ENCODE measurements at regions not wholly inside any gene's neighbourhood (a gene's known extent, or its start where the extent isn't known, plus 50 kb on each side); places are given as distances from the start of the nearest gene placed in this dataset.
"Not testable (repeated sequence)": the region's sequence is repeated elsewhere in the genome, so short reads cannot be mapped to it uniquely, and the experiment has no call there.

DNA sequence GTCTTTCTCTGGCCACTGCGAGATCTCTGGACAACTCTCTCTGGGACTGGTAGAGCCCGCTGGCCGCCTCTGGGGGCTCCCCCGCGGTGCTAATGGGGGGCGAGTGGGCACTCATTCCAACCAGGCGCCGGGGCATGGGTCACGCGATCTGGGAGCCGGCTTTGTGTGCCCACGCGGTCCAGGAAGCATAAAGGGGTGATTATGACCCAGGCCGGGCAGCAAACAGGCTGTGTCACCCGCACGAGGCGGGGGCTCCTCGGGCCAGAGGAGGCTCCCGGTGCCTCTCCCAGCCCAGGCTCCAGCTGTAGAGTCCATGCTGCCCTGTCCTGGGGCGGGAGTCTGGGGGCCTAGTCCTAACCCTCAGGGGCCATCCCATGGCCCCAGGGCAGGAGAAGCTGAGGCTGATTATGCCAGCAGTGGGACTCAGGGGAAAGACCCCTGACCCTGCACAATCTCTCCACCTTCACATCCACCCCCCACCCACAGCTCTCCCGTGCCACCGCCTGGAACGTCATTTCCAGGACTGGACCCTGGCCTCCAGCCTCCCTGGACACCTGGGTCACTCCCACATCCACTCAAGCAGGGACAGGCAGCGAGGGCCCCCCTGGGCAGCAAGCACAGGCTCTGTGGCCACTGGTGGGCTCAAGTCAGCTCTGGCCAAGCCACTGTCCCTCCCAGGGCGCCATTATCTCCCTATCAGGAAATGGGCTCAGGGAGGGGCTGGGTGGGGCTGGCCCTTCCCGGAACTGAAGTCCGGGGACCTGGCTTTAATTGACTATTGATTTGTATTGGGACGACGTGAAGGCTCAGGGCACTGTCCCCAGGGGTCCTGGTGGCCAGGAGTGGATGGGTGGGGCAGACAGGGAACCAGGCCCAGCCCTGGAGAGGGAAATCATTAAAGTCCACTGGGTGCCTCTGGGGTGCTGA lies 50.0 kb downstream of the PTPRS start:
- peak in 54 of 58 donors; percentile 3 to 89 (median 58) for DNase-seq

DNA sequence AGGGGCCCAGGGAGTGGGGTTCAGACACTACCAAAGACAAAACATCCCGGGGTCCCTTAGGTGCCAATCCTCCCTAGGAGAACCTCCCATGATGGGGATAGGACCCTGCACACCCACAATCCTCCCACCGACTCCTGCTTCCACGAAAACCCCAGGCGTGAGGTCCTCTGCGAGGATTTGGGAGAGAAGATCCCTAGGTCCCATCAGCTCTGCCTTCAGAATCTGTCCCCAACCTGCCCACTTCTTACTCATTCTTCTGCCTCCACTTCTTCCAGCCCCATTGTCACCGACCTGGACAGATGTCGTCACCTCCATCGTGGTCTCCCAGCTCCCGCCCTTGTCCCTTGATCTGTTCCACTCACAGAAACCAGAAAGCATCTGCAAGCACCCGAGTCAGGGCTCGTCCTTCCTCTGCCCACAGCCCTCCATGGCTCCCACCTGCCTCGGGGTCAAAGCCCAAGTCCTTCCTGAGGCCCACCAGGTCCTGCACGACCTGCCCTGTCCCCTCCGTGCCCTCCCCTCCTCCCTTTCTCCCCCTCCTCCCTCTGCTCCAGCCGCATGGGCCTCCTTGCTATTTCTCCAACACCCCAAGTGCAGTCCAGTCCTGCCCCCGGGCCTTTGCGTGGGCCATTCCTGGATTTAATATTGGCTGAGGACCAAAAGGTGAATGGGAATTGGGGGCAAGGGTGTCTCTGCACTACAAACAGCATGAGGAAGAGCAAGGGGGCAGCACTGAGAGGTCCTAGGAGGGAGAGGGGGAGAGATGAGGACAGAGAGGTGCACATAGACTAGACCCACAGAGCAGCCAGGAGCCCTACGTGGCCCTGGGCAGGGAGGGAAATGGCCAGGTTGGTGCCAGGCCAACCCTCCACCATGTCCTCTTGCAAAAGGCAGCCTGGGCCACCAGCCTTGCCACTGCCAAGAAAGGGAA lies 51.3 kb downstream of the PTPRS start:
- no peak for DNase-seq

DNA sequence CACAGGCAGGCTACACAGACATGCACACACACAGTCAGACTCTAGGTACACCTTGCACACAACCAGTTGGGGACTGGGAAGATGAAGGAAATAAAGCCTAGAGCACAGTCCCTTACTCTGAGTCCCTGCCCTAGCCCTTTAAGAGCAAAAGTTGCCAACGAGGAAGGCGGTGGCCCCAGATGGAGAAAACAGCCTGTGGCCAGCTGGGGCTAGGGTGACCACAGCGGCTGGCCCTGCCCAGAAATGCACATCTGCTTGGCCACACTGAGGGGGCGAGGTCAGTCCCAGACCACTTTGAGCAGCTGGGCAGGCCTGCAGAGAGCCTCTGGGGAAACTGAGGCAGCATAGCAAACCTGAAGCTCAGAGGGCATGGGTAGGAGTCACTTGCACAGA lies 52.3 kb downstream of the PTPRS start:
- DNase-seq: peak in 4 of 58 donors; percentile 14 to 18 (median 15)

DNA sequence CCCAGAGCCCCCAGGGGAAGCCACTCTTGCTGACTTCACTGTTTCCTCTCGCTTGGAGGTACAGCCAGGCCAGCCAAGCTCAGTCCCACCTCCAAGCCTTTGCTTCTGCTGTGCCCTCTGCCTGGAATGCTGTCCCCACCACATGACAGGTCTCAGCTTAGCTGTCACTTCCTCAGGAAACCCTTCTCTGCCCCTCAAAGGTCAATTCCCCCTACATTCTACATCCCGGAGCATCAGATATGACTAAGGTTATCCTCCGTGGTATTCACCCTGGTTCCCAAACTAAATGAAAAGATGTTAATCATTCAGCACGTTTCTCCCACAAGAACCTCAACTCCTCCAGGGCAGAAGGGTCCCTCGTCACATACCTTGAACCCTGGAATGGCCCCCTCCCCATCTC lies 53.5 kb downstream of the PTPRS start:
- no peak for DNase-seq

DNA sequence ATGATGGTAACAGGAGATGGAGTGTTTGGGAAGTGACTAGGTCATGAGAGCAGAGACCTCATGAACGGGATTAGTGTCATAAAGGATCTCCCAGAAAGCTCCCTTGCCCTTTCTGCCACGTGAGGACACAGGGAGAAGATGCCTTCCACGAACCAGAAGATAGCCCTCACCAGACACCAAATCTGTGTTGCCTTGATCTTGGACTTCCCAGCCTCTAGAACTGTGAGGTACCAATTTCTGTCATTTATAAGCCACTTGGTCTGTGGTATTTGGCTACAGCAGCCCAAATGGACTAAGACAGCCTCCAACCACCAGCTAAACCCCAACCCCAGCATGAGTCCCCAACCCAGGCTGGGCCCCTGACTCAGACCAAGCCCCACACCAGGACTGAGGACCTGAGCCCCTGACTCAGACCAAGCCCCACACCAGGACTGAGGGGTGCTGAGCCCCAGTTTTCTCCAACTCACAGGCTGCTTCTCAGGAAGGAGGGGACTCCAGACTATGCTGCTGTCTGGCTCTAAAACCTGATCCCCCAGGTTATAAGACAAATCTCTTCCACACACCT lies 54.1 kb downstream of the PTPRS start:
- no peak for DNase-seq

DNA sequence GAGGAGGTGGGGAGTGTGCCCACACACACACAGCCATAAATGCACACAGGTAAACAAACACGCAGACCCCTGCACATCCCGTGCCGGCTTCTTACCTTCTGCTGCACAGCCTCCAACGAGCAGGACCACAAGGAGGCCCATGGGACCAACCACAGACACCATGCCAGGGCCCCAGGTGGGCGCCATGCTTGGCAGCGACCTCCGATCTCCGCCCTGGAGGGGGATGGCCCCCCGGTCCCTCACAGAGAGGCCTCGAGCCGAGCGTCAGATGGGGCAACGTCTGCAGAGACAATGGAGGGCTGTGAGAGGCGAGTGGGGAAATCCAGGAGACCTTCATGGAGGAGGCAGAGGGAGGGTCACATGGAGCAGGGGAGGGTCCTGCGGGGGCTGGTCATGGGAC lies 54.7 kb downstream of the PTPRS start:
- DNase-seq: no peak

DNA sequence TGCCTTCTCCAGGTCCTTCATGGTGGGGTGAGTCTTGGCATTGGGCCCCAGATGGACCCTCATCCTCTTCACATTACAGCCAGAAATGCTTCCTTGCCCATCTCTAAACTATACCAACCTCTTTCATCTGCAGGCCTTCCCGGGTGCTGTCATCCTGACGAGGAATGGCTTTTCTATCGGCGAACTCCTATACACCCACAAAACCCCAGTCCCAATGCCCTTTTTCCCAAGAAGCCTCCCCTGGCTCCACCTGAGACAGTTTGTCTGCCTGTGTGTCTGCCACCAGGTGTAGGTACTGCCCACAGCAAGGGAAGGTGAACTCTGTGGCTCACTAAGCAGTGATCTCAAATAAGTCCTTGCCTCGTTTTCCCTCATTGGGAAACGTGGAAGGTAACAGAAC lies 55.3 kb downstream of the PTPRS start:
- no peak for DNase-seq

DNA sequence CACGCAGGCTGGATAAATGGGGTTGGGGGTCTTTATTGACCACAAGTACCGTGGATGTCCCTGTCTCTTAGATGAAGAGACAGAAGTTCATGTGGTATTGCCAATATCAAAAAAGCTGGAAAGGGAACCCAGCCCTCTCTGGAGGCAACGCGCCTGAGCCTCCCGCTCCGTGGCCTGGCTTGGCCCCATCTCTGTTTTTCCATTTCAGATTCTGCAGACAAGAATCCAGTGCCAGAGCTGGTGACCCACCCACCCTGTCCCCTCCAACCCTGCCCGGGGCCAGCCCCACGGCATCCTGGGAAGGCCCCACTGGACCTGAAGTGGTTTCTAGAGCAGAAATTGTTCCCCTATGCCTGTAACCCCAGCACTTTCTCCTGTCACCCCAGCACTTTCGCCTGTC lies 57.7 kb downstream of the PTPRS start:
- no peak for DNase-seq

DNA sequence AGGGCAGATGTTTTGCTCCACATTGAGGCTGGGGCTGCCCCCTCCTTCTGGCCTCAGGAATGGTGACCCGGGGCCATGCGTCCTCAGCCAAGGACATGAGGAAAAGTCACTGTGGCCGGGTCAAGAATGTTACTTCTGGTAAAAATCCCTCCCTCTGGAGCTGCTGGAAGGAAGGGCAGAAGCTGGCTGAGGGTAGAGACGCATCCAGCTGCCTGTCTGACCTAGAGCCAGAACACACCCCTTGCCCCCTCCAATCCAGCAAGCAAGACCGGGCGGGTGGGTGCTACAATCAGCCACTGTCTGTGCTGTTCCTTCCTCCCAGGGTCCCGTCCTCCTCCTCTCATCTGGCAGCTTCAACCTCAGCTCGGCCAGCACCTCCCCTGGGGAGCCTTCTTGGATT lies 59.0 kb downstream of the PTPRS start:
- no peak for DNase-seq

DNA sequence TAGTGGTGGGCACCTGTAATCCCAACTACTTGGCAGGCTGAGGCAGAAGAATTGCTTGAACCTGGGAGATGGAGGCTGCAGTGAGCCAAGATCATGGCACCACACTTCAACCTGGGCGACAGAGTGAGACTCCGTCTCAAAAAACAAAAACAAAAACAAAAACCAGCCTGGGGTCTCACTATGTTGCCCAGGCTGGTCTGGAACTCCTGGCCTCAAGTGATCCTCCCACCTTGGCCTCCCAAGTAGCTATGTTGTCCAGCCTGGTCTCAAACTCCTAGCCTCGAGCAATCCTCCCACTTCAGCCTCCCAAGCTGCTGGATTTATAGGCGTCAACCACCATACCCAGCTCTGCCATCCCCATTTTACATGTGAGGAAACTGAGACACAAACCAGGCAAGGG lies 64.9 kb downstream of the PTPRS start:
- not testable (repeated sequence) for DNase-seq

DNA sequence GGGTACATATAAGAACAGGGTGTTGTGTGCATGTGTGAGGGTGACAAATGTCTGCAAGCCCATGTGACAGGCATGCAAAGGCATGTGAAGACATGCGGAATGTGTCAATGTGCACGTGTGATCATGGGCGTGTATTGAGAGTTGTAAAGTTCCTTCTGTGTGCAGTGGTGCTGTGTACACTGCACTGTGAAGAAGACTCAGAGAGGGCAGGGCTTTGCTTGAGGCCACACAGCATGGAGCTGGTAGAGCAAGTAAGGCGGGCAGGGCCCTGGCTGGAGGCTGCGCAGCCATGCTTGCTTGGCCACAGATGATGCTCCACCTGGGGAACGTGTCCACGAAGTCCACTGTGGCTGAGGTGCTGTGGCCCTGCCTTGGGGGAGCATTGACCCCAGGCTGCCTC lies 66.8 kb downstream of the PTPRS start:
- no peak for DNase-seq

DNA sequence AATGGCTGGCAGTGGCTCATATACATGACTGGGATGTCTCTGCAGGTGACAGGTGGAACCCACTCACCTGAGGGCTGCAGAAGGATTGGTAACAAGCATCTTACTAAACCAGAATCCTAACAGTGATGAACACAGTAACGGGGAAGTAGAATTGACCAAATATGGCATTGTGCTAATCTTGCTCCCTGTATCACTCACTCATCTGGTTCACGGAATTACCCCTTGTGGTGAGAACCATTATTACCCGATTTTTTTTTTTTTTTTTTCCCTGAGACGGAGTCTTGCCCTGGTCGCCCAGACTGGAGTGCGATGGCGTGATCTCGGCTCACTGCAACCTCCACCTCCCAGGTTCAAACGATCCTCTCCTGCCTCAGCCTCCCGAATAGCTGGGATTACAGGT lies 69.5 kb downstream of the PTPRS start:
- DNase-seq: no peak

DNA sequence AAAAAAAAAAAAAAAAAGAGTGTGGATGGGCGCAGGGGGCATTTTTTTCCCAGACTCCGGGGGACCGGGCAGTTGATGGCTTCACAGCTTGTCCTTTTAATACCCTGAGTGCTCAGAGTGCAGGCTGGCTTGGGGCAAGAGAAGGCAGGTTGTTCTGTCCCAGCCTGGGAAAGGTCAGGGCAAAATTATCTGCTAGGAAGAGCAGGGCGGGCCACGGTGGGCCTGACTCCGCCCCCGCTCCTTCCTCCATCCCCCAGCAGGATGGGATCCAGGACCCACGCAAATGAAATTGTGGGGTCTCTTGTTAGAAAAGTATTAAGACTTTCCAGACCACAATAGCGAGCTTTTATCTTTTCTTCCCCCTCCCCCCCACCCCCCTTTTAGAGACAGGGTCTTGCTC lies 70.7 kb downstream of the PTPRS start:
- no peak for DNase-seq

DNA sequence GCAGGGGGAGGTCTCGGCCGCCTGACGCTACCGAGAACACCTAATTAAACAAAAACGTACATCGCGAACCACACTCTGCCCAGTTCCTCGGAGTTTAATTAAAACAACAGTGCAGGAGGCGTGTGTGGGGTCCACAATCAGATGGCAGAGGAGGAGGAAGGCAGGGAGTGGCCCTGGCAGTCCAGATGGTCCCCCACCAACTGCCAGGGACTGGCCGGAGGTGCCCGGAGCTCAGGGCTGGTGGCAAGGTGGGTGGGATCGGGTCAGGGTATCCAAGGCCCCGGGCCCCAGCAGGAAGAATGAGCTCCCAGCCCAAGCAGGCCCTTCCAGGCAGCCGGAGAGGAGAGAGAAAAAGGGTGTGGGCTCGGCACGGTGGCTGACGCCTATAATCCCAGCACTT lies 71.3 kb downstream of the PTPRS start:
- DNase-seq: no peak

DNA sequence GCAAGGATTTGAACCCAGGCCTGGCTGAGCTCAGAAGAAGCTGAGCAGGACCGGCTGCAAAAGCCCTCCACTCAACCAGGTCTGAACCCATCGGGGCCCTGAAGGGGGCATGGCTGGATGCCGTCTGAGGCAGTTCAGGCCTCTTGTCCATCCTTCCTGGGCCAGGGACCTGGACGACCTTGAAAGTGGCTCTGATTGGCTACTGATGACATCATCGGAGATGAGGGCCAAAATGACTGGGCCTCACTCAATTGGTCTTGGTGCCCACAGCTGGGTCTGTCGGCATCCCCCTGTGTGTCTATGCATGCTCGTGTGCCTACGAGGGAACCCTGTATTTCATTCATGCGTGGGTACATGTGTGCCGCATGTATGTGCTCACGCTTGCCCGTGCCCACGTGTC lies 71.8 kb downstream of the PTPRS start:
- DNase-seq: peak in 1 of 58 donors; percentile 21

DNA sequence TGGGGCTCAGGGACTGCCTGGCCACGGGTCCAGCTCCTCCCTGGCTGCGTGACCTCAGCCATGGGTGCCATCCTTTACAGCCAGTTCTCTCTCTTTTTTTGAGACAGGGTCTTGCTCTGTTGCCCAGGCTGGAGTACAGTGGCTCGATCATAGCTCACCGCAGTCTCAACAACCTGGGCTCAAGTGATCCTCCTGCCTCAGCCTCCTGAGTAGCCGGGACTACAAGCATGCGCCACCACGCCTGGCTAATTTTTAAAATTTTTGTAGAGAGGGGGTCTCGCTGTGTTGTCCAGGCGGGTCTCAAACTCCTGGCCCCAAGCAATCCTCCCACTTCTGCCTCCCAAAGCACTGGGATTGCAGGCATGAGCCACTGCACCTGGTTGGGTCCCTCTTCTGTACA lies 75.4 kb downstream of the PTPRS start:
- DNase-seq: no peak

DNA sequence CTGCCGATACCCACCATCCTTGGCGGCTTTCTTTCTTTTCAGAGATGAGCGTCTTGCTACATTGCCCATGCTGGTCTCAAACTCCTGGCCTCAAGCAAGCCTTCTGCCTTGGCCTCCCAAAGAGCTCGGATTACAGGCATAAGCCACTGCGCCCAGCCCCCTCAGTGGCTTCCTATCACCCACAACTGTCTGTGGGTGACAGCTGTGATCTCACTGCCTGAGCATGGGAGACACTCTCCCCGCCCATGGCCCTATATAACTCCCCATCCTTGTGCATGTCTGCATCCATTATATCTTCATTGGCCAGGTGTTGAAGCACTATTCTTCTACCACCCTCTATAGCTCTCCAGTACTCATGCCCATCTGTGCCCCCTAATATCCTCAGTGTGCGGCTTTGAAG lies 76.2 kb downstream of the PTPRS start:
- no peak for DNase-seq

DNA sequence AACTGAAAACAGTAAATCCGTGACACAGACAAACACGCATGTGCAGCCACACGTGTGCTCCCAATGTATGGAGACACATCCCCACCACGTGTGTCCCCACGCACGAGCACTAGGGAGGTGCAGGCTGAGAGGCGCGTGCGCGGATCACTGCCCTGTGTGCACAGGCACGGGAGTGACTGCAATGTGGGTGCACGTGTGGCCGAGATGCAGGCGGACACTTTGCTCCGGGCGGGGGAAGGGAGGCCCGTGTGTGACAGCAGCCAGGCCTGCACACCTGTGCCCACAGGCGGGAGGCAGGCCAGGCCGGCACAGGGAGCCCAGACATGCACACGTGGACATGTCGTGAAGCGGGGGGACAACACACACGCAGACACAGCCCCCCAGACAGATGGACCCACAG lies 77.0 kb downstream of the PTPRS start:
- DNase-seq: peak in 1 of 58 donors; percentile 28

DNA sequence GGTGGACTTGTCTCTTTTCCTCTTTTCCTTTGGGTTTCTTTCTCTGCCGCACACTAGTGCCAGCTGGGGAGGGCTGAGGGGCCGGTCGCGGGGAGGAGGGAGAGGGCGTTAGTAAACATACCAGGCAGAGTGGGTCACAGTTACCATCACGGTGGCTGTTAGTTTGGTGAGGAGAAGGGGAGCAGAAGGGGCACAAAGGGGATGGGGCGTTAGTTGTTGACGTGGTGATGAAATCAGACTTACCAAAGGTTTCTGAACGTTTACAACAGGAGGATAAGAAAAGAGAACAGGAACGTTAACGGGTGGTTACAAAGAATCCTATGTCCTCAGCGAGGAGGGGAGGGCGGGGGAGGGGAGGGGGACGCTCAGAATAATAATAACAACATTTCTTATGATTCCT lies 77.9 kb downstream of the PTPRS start:
- DNase-seq: no peak

DNA sequence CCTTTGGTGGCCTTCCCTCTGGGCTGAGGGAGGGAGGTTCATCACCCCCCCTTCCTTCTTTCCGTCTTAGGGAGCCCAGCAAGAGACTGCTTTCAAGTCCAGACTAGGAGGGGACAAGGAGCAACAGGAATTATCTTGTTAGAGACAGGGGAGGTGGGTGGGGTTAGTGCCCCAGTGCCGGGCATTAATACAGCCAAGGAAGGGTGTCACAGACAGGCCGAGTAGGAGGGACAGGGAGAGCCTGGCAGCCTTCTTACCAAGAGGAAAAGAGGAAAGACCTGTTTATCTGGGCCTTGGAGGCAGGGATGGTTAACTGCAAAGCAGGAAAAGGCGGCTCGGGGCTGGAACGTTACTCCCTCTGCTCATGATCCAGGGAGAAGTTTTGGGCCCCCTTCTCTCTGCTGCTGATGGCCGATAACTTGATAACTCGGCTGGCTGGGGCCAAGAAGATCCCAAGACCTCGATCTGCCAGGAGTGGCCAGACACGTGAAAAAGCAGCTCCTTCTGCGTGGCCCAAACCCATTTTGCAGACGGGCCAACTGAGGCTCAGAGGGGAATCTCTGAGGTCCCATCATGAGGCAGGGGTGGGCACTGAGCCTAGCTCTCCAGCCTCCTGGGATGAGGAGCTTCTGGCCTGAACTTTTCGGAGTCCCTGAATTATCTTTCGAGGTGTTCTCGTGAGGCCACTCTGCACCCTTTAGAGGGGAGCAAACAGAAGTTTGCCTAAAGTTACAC lies 79.3 kb downstream of the PTPRS start:
- no peak for DNase-seq

DNA sequence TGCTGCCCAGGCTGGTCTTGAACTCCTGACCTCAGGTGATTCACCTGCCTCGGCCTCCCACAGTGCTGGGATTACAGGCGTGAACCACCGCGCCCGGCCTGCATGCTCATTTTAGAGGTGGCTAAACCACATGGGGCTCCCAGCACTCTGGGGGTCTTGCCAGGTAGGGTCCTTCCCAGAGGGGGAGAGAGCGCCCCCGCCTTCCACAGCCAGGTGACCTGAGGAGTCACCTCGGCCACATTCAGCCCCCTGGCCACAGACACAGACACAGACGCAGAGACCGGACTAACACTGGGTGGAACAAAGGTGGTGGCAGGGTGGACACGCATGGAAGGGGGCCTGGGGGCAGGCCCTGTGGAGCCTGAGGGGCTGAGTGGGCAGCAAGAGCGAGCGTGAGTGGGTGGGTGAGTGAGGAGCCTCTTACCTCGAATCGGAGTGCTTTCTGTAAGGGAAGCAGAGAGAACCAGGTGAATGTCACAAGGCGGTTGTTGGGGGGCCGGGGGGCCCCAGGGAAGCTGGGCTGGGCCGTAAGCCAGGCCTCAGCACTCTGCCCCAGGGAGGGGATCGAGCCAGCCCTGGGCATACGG lies 80.1 kb downstream of the PTPRS start:
- no peak for DNase-seq
